Activated CD8-positive, alpha-beta memory T cell treated with anti-CD3 and anti-CD28 coated beads for 1 hour (primary cell): ENCODE measurements at regions not wholly inside any gene's neighbourhood (a gene's known extent, or its start where the extent isn't known, plus 50 kb on each side); places are given as distances from the start of the nearest gene placed in this dataset.

Experiments used
- DNase-seq, 2 donors: peaks; one replicate each; pipeline ENCODE4 v3.0.0-alpha.2; 2020; ENCODE audit warnings: low read depth in 1 of 2; ENCODE audit errors: extremely low read depth in 1 of 2

DNA sequence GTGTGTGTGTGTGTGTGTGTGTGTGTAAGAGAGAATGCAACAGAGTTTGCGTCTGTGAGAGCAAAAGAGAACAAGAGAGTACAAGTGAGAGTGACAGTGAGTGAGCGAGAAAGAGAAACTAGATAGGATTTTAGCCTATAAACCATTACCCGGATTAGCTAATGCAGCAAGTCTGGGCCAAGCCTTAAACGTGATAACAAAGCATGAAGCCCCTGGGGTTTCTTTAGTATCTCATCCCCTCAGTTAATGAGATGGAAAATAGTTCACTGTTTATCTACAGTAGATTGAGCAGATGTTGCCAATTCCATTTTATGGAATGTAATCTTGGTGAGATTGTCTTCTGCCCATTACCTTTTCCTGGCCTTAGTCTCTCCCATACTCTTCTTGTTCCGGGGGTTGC is 114.5 kb downstream of the MAT2B start:
- DNase-seq: no peak

- DNase-seq: no peak
Observed at GRCh38 chr5:163622799-163623198, 117.4 kb downstream of the MAT2B start.

- no peak for DNase-seq
Observed at GRCh38 chr5:163623524-163623923, 118.1 kb downstream of the MAT2B start.

DNA sequence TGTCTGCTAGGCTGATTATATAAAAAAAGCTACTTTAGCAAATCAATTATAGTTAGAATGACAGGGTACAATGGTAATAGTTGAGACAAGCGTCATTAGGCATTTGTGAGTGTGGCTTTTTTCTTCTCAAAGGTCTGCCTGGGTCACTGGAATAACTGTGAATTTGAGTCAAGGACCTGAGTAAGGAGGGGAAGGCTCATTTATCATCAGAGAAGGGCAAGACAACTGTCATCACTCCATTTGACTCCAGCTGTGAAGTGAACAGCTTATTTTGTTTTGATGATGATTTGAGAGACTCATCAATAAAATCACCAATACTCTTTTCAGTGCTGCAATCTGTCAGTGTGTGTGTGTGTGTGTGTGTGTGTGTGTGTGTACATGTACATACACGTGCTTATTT is 118.6 kb downstream of the MAT2B start:
- DNase-seq: no peak

DNA sequence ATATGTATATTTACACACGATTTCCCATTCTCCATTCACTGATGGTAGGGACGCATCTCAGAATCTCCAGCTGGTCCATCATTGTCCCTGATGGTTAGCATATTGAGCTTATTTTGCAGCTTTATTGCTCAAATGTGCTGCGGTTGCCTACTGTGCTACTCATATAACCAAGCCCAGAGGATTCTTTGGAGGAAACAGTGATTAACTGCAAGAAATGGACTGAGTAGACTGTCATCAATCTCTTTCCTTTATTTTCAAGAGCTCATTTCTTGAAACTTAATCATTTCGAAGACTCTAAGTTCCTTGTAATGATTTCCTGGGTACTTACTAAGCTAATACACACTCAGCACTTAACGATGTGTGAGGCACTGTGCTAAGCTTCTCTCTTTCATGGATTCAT is 119.0 kb downstream of the MAT2B start:
- no peak for DNase-seq

DNA sequence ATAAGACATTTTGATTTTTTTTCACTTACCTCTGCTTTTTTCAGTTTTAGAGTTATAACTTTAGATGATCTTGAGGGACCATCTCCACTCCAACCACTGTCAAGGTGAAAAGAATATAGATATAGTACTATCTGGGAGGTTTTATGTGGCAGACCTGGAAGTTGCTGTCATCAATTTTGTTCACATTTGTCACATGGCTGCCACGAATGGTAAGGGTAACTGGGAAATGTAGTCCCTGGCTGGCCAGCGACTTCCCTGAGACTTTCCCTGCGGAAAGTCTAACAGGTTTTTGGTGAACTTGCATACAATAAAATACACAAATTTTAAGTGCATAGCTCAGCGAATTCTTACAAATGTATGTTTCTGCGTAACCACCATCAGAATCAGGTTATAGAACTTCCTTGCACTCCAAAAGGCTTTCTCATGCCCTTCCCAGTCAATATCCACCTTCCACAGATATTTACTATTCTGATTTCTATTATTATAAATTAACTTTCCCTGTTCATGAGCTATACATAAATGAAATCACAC is 121.5 kb downstream of the MAT2B start:
- no peak for DNase-seq

GRCh38 chr5:163631856-163632255 is 126.4 kb downstream of the MAT2B start:
- no peak for DNase-seq

- DNase-seq: no peak
Observed at GRCh38 chr5:163633926-163634460, 128.6 kb downstream of the MAT2B start.

GRCh38 chr5:163635631-163636030 is 130.2 kb downstream of the MAT2B start:
- DNase-seq: no peak

DNA sequence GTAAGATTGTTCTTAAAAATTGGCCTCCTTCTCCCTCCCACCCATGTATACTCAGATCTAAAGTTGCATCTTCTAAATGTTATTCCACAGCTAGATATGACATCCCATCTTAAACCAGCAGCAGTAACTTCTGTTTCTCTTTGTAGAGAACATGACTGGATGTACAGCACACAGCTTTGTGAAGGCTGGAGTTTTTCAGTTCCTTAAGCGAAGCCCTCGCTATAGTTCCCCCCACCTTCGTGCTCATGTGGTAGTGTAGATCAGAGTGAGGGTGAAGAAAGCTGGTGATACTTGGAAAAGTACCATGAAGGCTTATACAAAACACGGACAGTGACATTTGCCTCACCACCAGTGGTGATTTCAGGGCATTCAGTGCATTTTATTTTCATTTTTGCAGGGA is 137.5 kb downstream of the MAT2B start:
- no peak for DNase-seq

DNA sequence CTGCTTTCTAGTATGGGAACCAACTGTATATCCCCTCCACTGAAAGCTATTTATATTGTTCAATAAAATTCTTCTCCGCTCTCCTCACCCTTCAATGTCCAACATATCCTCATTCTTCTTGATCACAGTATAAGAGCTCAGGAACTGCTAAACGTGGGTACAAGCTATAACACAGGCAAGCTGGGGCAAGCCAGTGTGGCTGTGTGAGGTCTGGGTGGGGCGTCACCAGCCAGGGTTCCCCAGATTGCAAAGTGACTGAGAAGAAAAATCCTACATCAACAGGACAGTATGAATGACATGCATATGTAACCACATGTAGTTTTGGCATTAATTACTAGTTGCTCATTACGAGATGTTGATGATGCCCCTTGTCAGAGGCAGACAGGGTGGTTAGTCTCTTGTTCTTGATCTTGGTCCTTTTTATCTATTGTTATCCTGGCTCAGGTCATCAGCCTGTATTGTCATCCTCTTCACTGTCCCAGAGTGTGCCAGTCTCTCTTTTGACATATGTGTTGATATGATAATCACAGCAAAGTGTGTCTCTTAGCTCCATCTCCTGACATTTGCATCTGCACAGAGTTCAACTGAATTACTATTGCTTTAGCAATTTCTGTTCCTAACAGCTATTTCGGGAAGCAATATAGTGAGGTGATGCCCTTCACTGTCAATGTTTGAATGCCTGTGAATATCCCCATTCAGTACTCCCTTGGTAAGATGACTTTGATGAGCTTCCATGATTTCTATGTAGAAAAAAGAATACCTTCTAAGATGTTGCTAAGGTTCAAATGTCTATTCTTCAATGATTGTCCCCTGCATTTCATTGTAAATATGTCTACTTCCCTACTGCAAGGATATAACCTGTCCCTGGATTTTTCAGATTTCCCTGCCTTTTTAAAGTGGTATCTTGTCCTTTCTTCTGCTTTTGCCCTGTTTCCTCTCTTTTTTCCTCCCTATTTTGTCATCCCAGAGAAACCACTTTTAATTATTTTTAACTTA is 140.3 kb downstream of the MAT2B start:
- no peak for DNase-seq

DNA sequence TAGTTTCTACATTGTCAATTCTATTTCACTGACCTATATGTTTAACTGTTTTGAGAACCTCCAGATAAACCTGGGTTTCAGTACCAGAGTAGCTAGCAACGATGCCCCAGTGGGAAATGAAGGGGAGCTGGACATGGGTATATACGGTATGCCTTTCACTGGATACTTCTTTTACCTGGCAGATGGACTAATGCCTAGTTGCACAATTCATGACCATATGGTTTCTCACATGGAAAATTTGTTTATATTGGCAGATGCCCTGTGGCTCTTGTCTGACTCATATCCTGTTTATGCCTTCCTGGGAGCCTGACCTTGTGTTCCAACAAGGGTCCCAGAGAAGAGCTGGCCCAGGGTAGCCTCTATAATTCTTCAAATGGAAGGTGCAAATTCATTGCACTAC is 144.1 kb downstream of the MAT2B start:
- no peak for DNase-seq

- no peak for DNase-seq
Observed at GRCh38 chr5:163653526-163653925, 148.1 kb downstream of the MAT2B start.

GRCh38 chr5:163658702-163659567 is 153.5 kb downstream of the MAT2B start:
- DNase-seq: no peak

DNA sequence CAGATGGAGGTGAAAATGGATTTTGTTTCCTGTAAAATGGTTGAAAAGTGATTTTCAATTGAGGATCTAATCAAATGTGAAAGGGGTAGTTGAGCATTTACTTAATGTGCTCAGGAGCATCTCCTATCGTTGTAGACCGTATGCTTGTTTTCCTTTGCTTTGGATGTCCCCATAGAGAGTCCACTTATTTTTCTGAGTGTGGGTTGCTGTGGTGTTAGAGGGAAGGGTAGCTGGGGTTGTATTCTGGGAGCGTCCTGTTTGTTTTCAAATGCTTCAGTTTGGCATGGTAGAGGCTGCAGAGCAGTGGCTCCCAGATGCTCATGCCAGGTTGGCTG is 154.1 kb downstream of the MAT2B start:
- no peak for DNase-seq

DNA sequence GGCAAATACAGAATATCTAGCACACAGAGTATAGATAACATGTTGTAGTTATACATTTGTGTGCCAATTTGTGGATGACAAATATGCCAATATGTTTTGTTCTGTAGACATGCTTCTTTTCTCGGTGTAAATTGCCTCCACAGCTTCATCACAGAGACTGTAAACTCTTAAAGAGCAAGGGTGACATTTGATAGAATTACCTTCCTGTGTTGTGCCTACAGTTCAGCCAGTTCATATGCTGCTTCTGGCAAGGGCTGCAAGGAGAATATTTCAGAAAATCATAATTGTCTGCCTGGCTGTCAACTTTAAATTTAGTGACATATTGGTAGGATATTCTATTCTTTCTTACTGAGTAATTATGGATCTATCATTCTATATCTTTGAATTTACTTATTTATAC is 155.1 kb downstream of the MAT2B start:
- no peak for DNase-seq

DNA sequence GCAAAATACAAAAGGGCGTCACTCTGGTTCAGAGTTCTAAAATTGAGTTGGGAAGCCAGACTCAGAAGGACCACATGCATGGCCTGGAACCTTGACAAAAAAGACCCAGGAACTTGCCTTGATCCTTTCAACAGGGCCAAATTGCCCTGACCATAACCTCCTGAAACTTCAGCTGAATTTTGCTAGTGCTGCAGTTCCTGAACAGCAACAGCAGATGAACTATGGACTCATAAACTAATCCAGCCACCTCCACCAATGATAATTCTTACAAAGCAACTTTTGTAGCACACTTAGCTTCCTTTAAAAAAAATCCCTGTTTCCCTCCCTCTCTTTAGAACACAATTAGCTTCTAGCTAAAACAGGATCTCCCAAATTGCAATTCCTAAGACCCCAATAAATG is 155.9 kb downstream of the MAT2B start:
- no peak for DNase-seq

GRCh38 chr5:163670036-163670435 is 164.6 kb downstream of the MAT2B start:
- DNase-seq: no peak

GRCh38 chr5:163677092-163677491 is 171.7 kb downstream of the MAT2B start:
- DNase-seq: no peak

GRCh38 chr5:163682234-163682633 is 176.8 kb downstream of the MAT2B start:
- DNase-seq: no peak

DNA sequence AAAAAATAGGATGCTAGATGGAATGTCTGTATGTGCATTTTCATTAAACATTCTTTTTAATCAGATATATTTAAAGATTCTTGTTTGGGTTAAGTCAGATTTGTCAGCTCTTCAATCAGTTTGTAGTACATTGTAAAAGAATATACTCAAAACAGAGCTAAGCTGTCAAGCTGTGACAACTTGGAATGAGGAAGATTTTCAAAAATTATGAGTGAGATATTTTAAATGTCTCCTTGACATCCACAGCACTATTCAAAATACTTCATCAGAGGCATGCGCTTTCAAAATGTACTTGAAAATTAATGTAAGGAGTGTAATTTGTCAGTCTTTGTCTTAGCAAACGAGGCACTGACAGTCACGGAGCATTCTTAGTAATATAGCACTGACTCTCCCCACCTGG is 182.0 kb downstream of the MAT2B start:
- DNase-seq: no peak
